Ramos (cell line): ENCODE measurements at regions not wholly inside any gene's neighbourhood (a gene's known extent, or its start where the extent isn't known, plus 50 kb on each side); places are given as distances from the start of the nearest gene placed in this dataset.
"Not testable (repeated sequence)": the region's sequence is repeated elsewhere in the genome, so short reads cannot be mapped to it uniquely, and the experiment has no call there.

Experiments used
- in situ Hi-C: fragments of 300-500 bp; cut with MboI; formaldehyde crosslinking; loops from one replicate; pipeline ENCODE4 v1.14.3; 2022; ENCODE audit warnings: low sequenced_read_pairs; ENCODE audit not compliant: unreplicated experiment

DNA sequence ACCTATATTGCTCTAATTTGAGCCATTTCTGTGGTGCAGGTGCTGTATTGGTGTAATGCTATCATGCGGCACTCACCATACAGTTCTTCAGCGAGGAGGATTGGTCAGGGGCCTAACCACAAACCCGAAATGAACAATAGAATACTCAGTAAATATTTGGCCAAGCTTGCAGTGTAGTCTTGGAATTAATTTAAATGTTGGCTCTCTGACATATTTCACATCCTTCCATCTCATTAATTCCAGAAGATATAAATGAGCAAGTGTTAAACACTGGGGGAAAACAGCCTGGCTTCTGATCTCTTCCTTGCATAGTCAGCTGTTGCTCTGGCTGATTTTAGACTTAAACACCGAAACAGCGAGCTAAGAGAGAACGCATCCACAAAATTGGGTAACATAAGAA lies 663.1 kb upstream of the GHITM start:
- in situ Hi-C loops: no loop called here

DNA sequence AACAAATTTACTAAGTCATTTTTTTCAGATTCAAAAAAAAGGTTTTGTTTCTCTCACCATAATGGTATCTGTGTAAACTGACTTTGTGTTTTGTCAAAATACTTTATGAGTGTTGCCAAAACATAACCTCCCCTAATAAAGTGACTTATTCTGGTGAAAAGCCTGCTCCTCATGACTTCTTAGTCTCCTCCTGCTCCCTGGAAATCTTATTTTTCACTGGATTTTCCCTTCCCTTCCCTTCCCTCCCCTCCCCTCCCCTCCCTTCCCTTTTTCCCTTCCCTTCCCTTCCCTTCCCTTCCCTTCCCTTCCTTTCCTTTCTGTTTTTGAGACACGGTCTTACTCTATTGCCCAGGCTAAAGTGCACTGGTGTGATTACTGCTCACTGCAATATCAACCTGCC lies 650.1 kb upstream of the GHITM start:
- in situ Hi-C loops: no loop called here

DNA sequence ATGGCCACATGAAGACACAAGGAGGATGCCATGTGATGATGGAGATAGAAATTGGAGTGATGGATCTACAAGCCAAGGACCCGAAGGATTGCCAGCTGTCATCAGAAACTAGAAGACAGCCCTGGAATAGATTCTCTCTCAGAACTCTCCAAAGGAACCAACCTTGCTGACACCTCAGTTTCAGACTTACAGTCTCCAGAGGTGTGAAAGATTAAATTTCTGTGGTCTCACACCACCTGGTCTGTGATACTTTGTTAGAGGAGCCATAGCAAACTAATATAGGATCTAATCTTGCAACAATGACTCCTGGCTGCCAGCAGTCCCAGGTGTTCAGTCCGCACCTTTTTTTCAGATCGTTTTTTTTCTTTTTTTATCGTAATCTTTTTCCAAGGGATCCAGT lies 647.3 kb upstream of the GHITM start:
- in situ Hi-C loops: no loop called here

GRCh38 chr10:83512681-83513080 lies 626.6 kb upstream of the GHITM start:
- in situ Hi-C loops: no loop called here

DNA sequence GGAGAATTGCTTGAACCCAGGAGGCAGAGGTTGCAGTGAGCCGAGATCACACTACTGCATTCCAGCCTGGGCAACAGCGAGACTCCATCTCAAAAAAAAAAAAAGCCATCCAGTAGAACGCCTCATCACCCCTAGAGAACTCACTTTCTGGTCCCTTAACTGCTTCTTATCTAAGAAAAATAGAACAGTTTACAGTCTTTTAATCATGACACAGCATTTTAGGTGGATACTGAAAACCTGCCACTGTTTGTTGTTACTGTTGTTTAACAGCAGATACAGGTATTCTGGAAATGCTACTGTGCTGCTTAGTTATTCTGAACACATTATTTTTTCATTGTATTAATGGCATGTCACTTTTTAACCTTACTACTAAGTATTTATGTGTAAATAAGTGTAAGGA lies 624.3 kb upstream of the GHITM start:
- in situ Hi-C loops: no loop called here

- in situ Hi-C loops: no loop called here
These were observed 622.5 kb upstream of the GHITM start for GRCh38 chr10:83516788-83517187.

DNA sequence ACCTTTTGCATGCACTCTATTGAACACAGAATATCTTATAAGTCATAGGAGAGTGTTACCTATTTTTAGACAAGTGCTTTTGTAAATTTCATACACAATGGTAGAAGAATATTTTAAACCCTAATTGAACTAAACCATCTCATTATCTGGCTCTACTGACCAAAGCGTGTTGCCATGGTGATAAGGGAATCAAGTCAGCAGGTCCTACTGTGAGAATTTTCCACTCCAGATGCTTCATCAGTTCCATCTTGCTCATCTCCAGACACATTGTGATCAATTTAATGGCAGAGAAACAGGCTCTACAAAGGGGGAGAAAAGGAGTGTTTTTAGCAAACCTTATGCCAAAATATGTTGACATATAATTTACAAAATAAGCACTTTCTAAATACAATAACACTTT lies 621.9 kb upstream of the GHITM start:
- in situ Hi-C loops: no loop called here

DNA sequence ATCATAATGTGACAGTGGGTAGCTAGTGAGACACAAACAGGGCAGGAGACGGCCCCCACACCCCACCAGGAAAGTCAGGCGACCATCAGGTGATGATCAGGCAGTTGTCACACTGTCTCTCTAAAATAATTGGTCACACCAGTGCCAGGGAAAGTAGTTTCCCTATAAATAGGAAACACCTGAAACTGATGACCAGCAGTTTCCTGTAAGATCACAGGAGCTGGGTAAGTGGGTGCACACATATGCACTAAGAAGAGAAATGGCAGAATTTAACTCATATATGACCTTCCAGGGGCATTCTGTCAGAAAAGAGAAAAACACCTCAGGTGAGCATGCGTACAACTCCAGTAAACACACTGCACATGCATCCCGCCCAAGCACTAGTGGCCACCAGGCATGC lies 620.5 kb upstream of the GHITM start:
- in situ Hi-C loops: no loop called here

DNA sequence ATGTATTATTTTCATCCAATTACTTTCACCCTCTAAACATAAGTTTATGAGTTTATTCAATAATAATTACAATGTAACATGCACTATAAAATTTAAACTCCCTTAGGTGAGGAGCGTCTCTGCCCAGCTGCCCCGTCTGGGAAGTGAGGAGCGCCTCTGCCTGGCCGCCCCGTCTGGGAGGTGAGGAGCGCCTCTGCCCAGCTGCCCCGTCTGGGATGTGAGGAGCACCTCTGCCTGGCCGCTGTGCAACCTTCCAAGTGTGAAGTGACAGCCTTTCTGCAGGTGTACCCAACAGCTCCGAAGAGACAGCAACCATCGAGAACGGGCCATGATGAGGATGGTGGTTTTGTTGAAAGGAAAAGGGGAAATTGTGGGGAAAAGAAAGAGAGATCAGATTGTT lies 618.9 kb upstream of the GHITM start:
- in situ Hi-C loops: not testable (repeated sequence)

GRCh38 chr10:83522456-83522855 lies 616.9 kb upstream of the GHITM start:
- in situ Hi-C loops: no loop called here

- in situ Hi-C loops: no loop called here
These were observed 616.4 kb upstream of the GHITM start for GRCh38 chr10:83522881-83523386.

DNA sequence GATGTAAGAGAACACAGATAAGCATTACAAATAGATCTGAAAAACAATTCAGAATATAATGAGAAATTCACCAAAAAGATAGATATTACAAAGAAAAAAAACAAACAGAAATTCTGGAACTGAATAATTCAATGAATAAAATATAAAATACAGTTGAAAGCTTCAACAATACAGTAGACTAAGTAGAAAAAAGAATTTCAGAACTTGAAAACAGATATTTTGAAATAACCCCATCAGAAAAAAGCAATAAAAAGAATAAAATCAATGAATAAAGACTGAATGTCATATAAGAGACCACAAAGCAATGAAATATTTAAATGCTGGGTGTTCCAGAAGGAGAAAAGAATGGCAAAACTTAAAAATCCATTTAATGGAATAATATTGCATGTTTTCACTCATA lies 611.4 kb upstream of the GHITM start:
- in situ Hi-C loops: no loop called here

- in situ Hi-C loops: no loop called here
These were observed 606.0 kb upstream of the GHITM start for GRCh38 chr10:83533290-83533689.

DNA sequence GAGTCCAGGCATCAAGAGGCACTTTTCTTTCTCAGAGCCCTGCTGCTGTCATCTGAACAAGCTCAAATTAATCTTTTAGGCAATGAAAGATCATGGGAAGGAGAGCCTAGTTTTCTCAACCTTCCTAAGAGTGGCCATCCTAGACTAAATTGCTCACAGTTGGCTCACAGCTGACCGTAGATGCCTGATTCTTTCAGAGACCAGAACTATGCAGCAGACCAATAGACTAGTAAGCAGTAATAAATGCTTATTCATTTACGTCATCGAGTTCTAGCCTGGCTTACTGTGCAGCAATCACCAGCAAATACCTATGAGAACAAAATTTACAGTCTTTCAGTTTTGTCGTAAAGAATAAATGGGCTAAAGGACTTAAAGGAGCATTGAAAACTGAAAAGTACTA lies 602.9 kb upstream of the GHITM start:
- in situ Hi-C loops: no loop called here

DNA sequence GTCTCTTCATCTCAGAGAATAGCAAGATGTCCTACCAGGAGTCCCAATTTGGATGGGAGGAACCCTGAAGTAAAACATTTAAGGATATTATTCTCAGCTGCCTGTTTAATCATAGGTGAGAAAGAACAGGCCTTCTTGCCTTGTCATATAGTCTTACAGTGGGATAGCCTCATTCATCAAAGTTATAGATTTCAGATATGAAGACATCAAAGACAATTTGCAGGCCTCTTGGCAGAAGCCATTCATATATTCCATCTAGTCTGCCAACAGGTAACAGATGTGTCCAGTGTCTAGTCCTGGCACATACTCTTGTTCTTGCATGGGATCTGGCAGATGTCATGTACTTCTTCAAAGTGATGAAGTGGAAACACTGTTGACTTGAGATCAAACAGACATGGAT lies 601.3 kb upstream of the GHITM start:
- in situ Hi-C loops: no loop called here

- in situ Hi-C loops: no loop called here
These were observed 599.6 kb upstream of the GHITM start for GRCh38 chr10:83539528-83540308.

GRCh38 chr10:83541046-83541445 lies 598.3 kb upstream of the GHITM start:
- in situ Hi-C loops: no loop called here

DNA sequence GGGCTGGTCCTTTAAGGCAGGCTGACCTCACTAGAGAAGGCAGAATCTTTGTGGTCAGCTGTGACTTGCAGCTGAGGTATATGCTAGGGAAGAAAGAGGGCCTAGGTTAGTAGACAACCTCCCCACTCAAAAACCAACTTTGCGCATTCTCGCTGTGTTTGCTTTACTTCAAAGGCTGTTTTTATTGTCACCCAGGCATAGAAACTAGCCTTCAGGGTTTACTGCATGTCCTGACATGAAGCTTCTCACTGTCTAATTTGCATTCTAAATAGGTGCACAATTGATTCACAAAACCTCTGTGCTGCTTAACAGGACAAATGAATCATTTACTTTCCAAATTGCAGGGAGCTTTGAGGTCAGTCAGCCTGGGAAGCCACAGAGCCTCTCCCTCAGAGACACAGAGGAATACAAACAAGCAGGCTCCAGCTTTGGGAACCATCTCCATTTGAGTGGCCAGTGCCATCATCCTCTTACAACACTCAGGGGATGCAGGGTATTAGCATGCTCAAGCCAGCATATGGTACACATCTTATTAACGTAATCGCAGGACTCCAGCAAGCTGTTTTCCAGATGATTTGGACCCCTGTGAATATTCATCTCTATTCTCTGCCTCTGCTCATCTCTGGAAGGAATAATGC lies 596.4 kb upstream of the GHITM start:
- in situ Hi-C loops: no loop called here

GRCh38 chr10:83543691-83544462 lies 595.4 kb upstream of the GHITM start:
- in situ Hi-C loops: no loop called here

GRCh38 chr10:83545901-83546391 lies 593.4 kb upstream of the GHITM start:
- in situ Hi-C loops: no loop called here

GRCh38 chr10:83551190-83551589 lies 588.1 kb upstream of the GHITM start:
- in situ Hi-C loops: not testable (repeated sequence)
